GM12878 (cell line): ENCODE measurements at regions not wholly inside any gene's neighbourhood (a gene's known extent, or its start where the extent isn't known, plus 50 kb on each side); places are given as distances from the start of the nearest gene placed in this dataset.

ENCODE experiments used
- ATAC-seq: fragments of 200-7000 bp; cut with Tn5 transposase; 3 replicates; pipeline ENCODE4 v1.9.1; 2020; ENCODE audit warnings: mild to moderate bottlenecking, moderate library complexity
- BruUV-seq: library from RNA; stranded (reverse); fragments of 400-500 nt; replicated peaks from 2 replicates; lab custom pipeline; 2021; lab: Mats Ljungman, UMichigan
- CTCF ChIA-PET: fragments of 300-600 bp; sonication (Branson Sonifier 250); formaldehyde crosslinking; extraction: SDS; loops from one replicate; lab custom pipeline; 2021; ENCODE audit warnings: inconsistent platforms; lab: Yijun Ruan, JAX
- POLR2A ChIA-PET: fragments of 350-600 bp; formaldehyde crosslinking; extraction: SDS; loops from one replicate; lab custom pipeline; 2021; ENCODE audit warnings: inconsistent platforms; lab: Charles Lee
- RAD21 ChIA-PET: fragments of 300-600 bp; sonication (Branson Sonifier 250); formaldehyde crosslinking; loops from one replicate; lab custom pipeline; 2023; ENCODE audit warnings: antibody characterized with exemption; ENCODE audit not compliant: unreplicated experiment; lab: Charles Lee
- SMC1A ChIA-PET: fragments of 300-600 bp; sonication (Branson Sonifier 250); formaldehyde crosslinking; loops from one replicate; lab custom pipeline; 2023; ENCODE audit not compliant: unreplicated experiment, uncharacterized antibody; lab: Charles Lee
- DNase-seq: peaks from one replicate; pipeline ENCODE4 v3.0.0-alpha.2; 2011; ENCODE audit warnings: low read depth, low spot score
- FAIRE-seq: peaks from 3 replicates; lab custom pipeline; 2011; peaks lifted over from hg19 to GRCh38; lab: Jason Lieb, UNC
- H2AFZ ChIP-seq: 2 replicates; pipeline ENCODE4 v1.6.0; 2011; ENCODE audit warnings: low read depth, low read length, control low read depth; ENCODE audit not compliant: control insufficient read depth
- H3K27ac ChIP-seq: 2 replicates; pipeline ENCODE4 v1.5.1; 2011; ENCODE audit warnings: control low read depth; ENCODE audit not compliant: control insufficient read depth, insufficient read depth
- H3K27me3 ChIP-seq, 2 experiments: replicated peaks in 1 of 2; 2 replicates each; pipeline versions ENCODE4 v1.6.0 to v1.6.1; 2011; ENCODE audit warnings: low read length in 1 of 2; ENCODE audit not compliant: control insufficient read depth in 2 of 2, insufficient read depth in 2 of 2
- H3K36me3 ChIP-seq, 2 experiments: 2 replicates each; pipeline ENCODE4 v1.5.1; 2011; ENCODE audit warnings: low read length in 1 of 2; ENCODE audit not compliant: control insufficient read depth in 2 of 2, insufficient read depth in 2 of 2
- H3K4me1 ChIP-seq: 2 replicates; pipeline ENCODE4 v1.6.1; 2011; ENCODE audit warnings: mild to moderate bottlenecking, low read length, moderate library complexity, mixed read lengths; ENCODE audit not compliant: control insufficient read depth, insufficient read depth
- H3K4me2 ChIP-seq: 2 replicates; pipeline ENCODE4 v1.6.0; 2011; ENCODE audit warnings: control low read depth; ENCODE audit not compliant: control insufficient read depth, insufficient read depth
- H3K4me3 ChIP-seq: fragments of 200-600 bp; sonication (generic); 2 replicates; pipeline ENCODE4 v1.5.1; 2016
- H3K79me2 ChIP-seq: 2 replicates; pipeline ENCODE4 v1.6.0; 2011; ENCODE audit warnings: low read length; ENCODE audit not compliant: control insufficient read depth, insufficient read depth
- H3K9ac ChIP-seq: 2 replicates; pipeline ENCODE4 v1.8.0; 2011; ENCODE audit warnings: low read length, control low read depth, mixed read lengths; ENCODE audit not compliant: control insufficient read depth, insufficient read depth
- H3K9me3 ChIP-seq: replicated peaks from 3 replicates; pipeline ENCODE4 v1.5.1; 2011; ENCODE audit warnings: mild to moderate bottlenecking, low read length; ENCODE audit not compliant: control insufficient read depth, insufficient read depth
- H4K20me1 ChIP-seq: 2 replicates; pipeline ENCODE4 v1.6.0; 2011; ENCODE audit not compliant: control insufficient read depth, insufficient read depth
- ATF2 ChIP-seq: IDR thresholded peaks from 2 replicates; pipeline ENCODE4 v1.6.1; 2012; ENCODE audit warnings: low read length, inconsistent platforms
- BHLHE40 ChIP-seq, 2 experiments: fragments of 450-650 bp in 1 of 2; IDR thresholded peaks; 2 replicates each; pipeline ENCODE4 v1.6.1; 2011 to 2017; ENCODE audit warnings: low read depth in 2 of 2, borderline replicate concordance in 1 of 2, improper control_type of control experiment in 1 of 2, low read length in 1 of 2, mild to moderate bottlenecking in 1 of 2
- BRCA1 ChIP-seq: IDR thresholded peaks from 2 replicates; pipeline ENCODE4 v1.6.1; 2011; ENCODE audit warnings: low read depth, low read length, improper control_type of control experiment
- CHD2 ChIP-seq: IDR thresholded peaks from 2 replicates; pipeline ENCODE4 v1.6.1; 2011; ENCODE audit warnings: low read depth, low read length, improper control_type of control experiment, borderline replicate concordance
- ESRRA ChIP-seq: IDR thresholded peaks from 2 replicates; pipeline ENCODE4 v1.6.1; 2012; ENCODE audit warnings: mild to moderate bottlenecking, low read length, improper control_type of control experiment
- GABPA ChIP-seq: IDR thresholded peaks from 2 replicates; pipeline ENCODE4 v1.6.1; 2014; ENCODE audit warnings: antibody characterized with exemption, low read depth, mild to moderate bottlenecking, inconsistent platforms
- HCFC1 ChIP-seq: fragments of 150-350 bp; IDR thresholded peaks from 2 replicates; pipeline ENCODE4 v1.6.1; 2014; ENCODE audit warnings: low read length
- PAX5 ChIP-seq: IDR thresholded peaks from 2 replicates; pipeline ENCODE4 v1.6.1; 2011; ENCODE audit warnings: low read depth, low read length, borderline replicate concordance
- POU2F2 ChIP-seq: IDR thresholded peaks from 3 replicates; pipeline ENCODE4 v1.6.1; 2011; ENCODE audit warnings: low read depth, mild to moderate bottlenecking, low read length, borderline replicate concordance
- SIX5 ChIP-seq: IDR thresholded peaks from 2 replicates; pipeline ENCODE4 v1.6.1; 2011; ENCODE audit warnings: mild to moderate bottlenecking, low read depth, low read length, moderate library complexity; ENCODE audit not compliant: severe bottlenecking
- TCF12 ChIP-seq: IDR thresholded peaks from 2 replicates; pipeline ENCODE4 v1.6.1; 2011; ENCODE audit warnings: low read depth, mild to moderate bottlenecking, low read length
- WGBS: methylation state at CpG from one replicate; pipeline ENCODE4 v1.1.6; 2016; ENCODE audit warnings: low lambda C conversion rate; ENCODE audit not compliant: insufficient replicate concordance, insufficient coverage; ENCODE audit errors: missing lambda C conversion rate; 5-methylcytosine and 5-hydroxymethylcytosine counted together
- in situ Hi-C: fragments of 300-500 bp; cut with MboI; formaldehyde crosslinking; loops from 9 replicates; pipeline ENCODE4 v1.14.3; 2018; ENCODE audit warnings: mixed read lengths
- intact Hi-C: fragments of 100-400 bp; cut with micrococcal nuclease; formaldehyde crosslinking; loops from one replicate; pipeline ENCODE4 v1.14.2; 2022; ENCODE audit not compliant: unreplicated experiment
- TF ChIP-seq, protein P1 (sequence below): fragments of 450-650 bp; IDR thresholded peaks from 2 replicates; pipeline ENCODE4 v1.6.1; 2017; ENCODE audit warnings: borderline replicate concordance
- TF ChIP-seq, protein P2 (sequence below): fragments of 150-350 bp; IDR thresholded peaks from 2 replicates; pipeline ENCODE4 v1.6.1; 2016; ENCODE audit warnings: low read depth, low read length

- DNase-seq: no peak
- BruUV-seq: no TSS peak
- no peak for ATAC-seq
- Histone ChIP-seq H3K27ac (no peak overlapping the region), H2AFZ (no peak overlapping the region), H3K9ac (no peak overlapping the region), H4K20me1 (no peaks in the 10 kb centered on the region), H3K9me3 (no peaks in the 10 kb centered on the region), H3K4me2 (no peak overlapping the region)
- TF ChIP-seq, protein P1, sequence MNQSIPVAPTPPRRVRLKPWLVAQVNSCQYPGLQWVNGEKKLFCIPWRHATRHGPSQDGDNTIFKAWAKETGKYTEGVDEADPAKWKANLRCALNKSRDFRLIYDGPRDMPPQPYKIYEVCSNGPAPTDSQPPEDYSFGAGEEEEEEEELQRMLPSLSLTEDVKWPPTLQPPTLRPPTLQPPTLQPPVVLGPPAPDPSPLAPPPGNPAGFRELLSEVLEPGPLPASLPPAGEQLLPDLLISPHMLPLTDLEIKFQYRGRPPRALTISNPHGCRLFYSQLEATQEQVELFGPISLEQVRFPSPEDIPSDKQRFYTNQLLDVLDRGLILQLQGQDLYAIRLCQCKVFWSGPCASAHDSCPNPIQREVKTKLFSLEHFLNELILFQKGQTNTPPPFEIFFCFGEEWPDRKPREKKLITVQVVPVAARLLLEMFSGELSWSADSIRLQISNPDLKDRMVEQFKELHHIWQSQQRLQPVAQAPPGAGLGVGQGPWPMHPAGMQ: no peak
- no peak for TF ChIP-seq HCFC1
- no peak for TF ChIP-seq BHLHE40 (IDR thresholded peaks at IDR 0.05; ENCODE audit: borderline replicate concordance in 1 of 2, low read depth in 2 of 2, low read length in 1 of 2)
- no peak for TF ChIP-seq PAX5
- no peak for TF ChIP-seq POU2F2
- TF ChIP-seq GABPA: no peak
- TF ChIP-seq ESRRA: no peak
- TF ChIP-seq, all 136 proteins: peak for 0
- H3K79me2 ChIP-seq: no peaks in the 10 kb centered on the region
- RAD21 ChIA-PET: no interaction called here
- WGBS: 69% methylated on average over 10 of the region's 10 CpGs
- intact Hi-C loops (no loop called here), in situ Hi-C loops (no loop called here)
- no peak overlapping the region for H3K4me3 ChIP-seq
- CTCF ChIA-PET: interaction anchor here (1.0 to 1.5 kb wide), 2 partner anchors 39 to 124 kb away, joined by 3 to 5 read pairs; no protein-coding TSS in a partner anchor
- POLR2A ChIA-PET: no interaction called here
- SMC1A ChIA-PET: no interaction called here
- no peaks in the 10 kb centered on the region for H3K36me3 ChIP-seq
- no peak for FAIRE-seq
- peaks cover 5% of the 10 kb centered on the region; the same call in 1 of the 2 replicates for H3K4me1 ChIP-seq
- H3K27me3 ChIP-seq: no peaks in the 10 kb centered on the region; a peak in 1 of 4 replicates
These were observed 254.6 kb downstream of the BUD13 start for GRCh38 chr11:116518141-116518540.

- no TSS peak for BruUV-seq
- Histone ChIP-seq H3K9ac (no peak overlapping the region), H3K4me2 (no peak overlapping the region), H4K20me1 (no peaks in the 10 kb centered on the region), H3K9me3 (no peaks in the 10 kb centered on the region), H3K27me3 (no peaks in the 10 kb centered on the region; a peak in 1 of 4 replicates), H2AFZ (no peak overlapping the region), H3K79me2 (no peaks in the 10 kb centered on the region), H3K4me1 (peaks cover 5% of the 10 kb centered on the region; the same call in 1 of the 2 replicates), H3K4me3 (no peak overlapping the region), H3K36me3 (no peaks in the 10 kb centered on the region), H3K27ac (no peak overlapping the region)
- ChIA-PET SMC1A (no interaction called here), POLR2A (no interaction called here), CTCF (interaction anchor here (1.0 to 1.5 kb wide), 2 partner anchors 38 to 124 kb away, joined by 3 to 5 read pairs; no protein-coding TSS in a partner anchor), RAD21 (no interaction called here)
- intact Hi-C loops: no loop called here
- in situ Hi-C loops: no loop called here
- 67% methylated on average over 6 of the region's 6 CpGs for WGBS
- FAIRE-seq (no peak), ATAC-seq (no peak), DNase-seq (no peak)
- no peak for TF ChIP-seq TCF12
- TF ChIP-seq, protein P2, sequence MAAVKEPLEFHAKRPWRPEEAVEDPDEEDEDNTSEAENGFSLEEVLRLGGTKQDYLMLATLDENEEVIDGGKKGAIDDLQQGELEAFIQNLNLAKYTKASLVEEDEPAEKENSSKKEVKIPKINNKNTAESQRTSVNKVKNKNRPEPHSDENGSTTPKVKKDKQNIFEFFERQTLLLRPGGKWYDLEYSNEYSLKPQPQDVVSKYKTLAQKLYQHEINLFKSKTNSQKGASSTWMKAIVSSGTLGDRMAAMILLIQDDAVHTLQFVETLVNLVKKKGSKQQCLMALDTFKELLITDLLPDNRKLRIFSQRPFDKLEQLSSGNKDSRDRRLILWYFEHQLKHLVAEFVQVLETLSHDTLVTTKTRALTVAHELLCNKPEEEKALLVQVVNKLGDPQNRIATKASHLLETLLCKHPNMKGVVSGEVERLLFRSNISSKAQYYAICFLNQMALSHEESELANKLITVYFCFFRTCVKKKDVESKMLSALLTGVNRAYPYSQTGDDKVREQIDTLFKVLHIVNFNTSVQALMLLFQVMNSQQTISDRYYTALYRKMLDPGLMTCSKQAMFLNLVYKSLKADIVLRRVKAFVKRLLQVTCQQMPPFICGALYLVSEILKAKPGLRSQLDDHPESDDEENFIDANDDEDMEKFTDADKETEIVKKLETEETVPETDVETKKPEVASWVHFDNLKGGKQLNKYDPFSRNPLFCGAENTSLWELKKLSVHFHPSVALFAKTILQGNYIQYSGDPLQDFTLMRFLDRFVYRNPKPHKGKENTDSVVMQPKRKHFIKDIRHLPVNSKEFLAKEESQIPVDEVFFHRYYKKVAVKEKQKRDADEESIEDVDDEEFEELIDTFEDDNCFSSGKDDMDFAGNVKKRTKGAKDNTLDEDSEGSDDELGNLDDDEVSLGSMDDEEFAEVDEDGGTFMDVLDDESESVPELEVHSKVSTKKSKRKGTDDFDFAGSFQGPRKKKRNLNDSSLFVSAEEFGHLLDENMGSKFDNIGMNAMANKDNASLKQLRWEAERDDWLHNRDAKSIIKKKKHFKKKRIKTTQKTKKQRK: no peak
- TF ChIP-seq BRCA1: no peak
- TF ChIP-seq SIX5: no peak
- TF ChIP-seq CHD2: no peak
- no peak for TF ChIP-seq ATF2
These were observed 255.2 kb downstream of the BUD13 start for GRCh38 chr11:116517584-116517983.
